ENCODE measurements at regions not wholly inside any gene's neighbourhood (a gene's known extent, or its start where the extent isn't known, plus 50 kb on each side); places are given as distances from the start of the nearest gene placed in this dataset.
A peak's percentile ranks its signal among the peaks of the same experiment; 100 is the strongest.

GRCh38 chr13:90918536-90918935, 429.0 kb upstream of the MIR17HG start:
- Histone ChIP-seq H3K9ac (ENCODE audit: insufficient read depth in 1 of 2, low read depth in 2 of 2, low read length in 2 of 2) (no peak overlapping the region), H3K9me1 (ENCODE audit: control insufficient read depth, insufficient read depth, low read length) (no peaks in the 10 kb centered on the region), H3K27ac (ENCODE audit: extremely low read depth, low read depth, low read length) (no peak overlapping the region), H3K4me3 (no peak overlapping the region), H3K79me2 (ENCODE audit: control insufficient read depth, insufficient read depth, low read length) (no peaks in the 10 kb centered on the region), H3K4me1 (replicated peaks in 1 of 2; ENCODE audit: control insufficient read depth in 2 of 2, insufficient read depth in 2 of 2, low read length in 2 of 2) (no peaks in the 10 kb centered on the region), H3K27me3 (ENCODE audit: control insufficient read depth in 2 of 2, insufficient read depth in 2 of 2, low read length in 2 of 2) (no peaks in the 10 kb centered on the region), H3K4me2 (ENCODE audit: insufficient read depth, low read length) (no peak overlapping the region), H4K20me1 (replicated peaks; ENCODE audit: control insufficient read depth, insufficient read depth, low read length) (no peaks in the 10 kb centered on the region), H3K36me3 (ENCODE audit: control insufficient read depth, insufficient read depth, low read length) (no peaks in the 10 kb centered on the region), H2AFZ (ENCODE audit: low read depth, low read length) (no peak overlapping the region), H3K9me3 (replicated peaks; ENCODE audit: control insufficient read depth, insufficient read depth, low read depth, low read length) (peaks cover 3% of the 10 kb centered on the region; the same call in 1 of the 2 replicates)
- FAIRE-seq (no peak), ATAC-seq (no peak), DNase-seq (ENCODE audit: extremely low read depth in 1 of 4, low spot score in 3 of 4) (no peak)
- ChIA-PET CTCF (ENCODE audit: low intra/inter-chr PET ratio) (no interaction called here), POLR2A (interaction anchor here (0.6 kb wide), 1 partner anchor 1002 kb away, joined by 3 read pairs; no protein-coding TSS in a partner anchor)
- no peak for TF ChIP-seq YY1 (IDR thresholded peaks at IDR 0.05; ENCODE audit: borderline replicate concordance in 1 of 3, control insufficient read depth in 1 of 3, extremely low read depth in 1 of 3, insufficient read depth in 3 of 3, insufficient read length in 1 of 3, insufficient replicate concordance in 2 of 3, low read depth in 1 of 3, low read length in 2 of 3)
- no peak for TF ChIP-seq PATZ1 (CRISPR knock-in tag; IDR thresholded peaks at IDR 0.05; ENCODE audit: borderline replicate concordance)
- TF ChIP-seq SUPT5H (IDR thresholded peaks at IDR 0.05) = no peak
- peak; percentile 46; the same call in 1 of the 2 replicates for TF ChIP-seq NFE2L1 (tag; IDR thresholded peaks at IDR 0.05; ENCODE audit: borderline replicate concordance, low read depth)
- peak; percentile 37; the same call in 1 of the 2 replicates for TF ChIP-seq NFE2 (IDR thresholded peaks at IDR 0.05; ENCODE audit: low read depth)
- TF ChIP-seq HMG20A (CRISPR knock-in tag; conservative IDR thresholded peaks at IDR 0.05) = no peak
- peak; percentile 25; the same call in 1 of the 2 replicates for TF ChIP-seq MAFF (IDR thresholded peaks at IDR 0.05; ENCODE audit: low read length)
- TF ChIP-seq MAFG (tag; conservative IDR thresholded peaks at IDR 0.05) = peak; percentile 71
- TF ChIP-seq ILF3 (IDR thresholded peaks at IDR 0.05; ENCODE audit: borderline replicate concordance) = no peak
- no peak for TF ChIP-seq ZNF695 (CRISPR knock-in tag; IDR thresholded peaks at IDR 0.05)
- BruUV-seq (replicated peaks) = no TSS peak
- intact Hi-C loops (cut with micrococcal nuclease) = no loop called here
- in situ Hi-C loops (cut with MboI) = no loop called here
- 0% methylated on average over 2 of the region's 2 CpGs for WGBS (ENCODE audit: insufficient coverage, low coverage, missing lambda C conversion rate)

Data from K562 (cell line).